GM21526 (cell line): ENCODE measurements at regions not wholly inside any gene's neighbourhood (a gene's known extent, or its start where the extent isn't known, plus 50 kb on each side); places are given as distances from the start of the nearest gene placed in this dataset.

ENCODE experiments used
- ATAC-seq: cut with Tn5 transposase; IDR thresholded peaks from one replicate; pipeline ENCODE4 v1.9.1; 2021; ENCODE audit warnings: moderate library complexity; ENCODE audit not compliant: unreplicated experiment, low FRiP score

GRCh38 chr2:220188031-220188430 is 560.6 kb downstream of the SLC4A3 start:
- no peak for ATAC-seq

DNA sequence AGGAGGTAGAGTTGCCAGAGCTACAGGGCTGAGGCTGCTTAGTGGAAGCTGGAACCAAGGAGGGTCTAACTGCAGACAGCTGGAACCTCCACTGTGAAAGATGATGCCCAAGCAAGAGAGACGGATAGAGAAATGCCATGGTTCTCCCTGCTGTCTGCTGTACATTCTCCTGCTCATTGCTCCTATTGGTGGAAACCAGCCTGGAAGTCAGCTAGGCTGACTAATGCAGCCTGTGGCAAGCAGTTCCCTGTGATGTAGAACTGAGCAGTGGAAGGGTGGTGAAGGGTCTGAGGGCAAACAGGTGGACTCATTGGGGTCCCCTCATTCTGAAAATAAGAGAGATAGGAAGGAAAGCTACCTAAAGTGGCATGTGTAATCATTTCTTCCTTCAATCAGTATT is 563.6 kb downstream of the SLC4A3 start:
- no peak for ATAC-seq

DNA sequence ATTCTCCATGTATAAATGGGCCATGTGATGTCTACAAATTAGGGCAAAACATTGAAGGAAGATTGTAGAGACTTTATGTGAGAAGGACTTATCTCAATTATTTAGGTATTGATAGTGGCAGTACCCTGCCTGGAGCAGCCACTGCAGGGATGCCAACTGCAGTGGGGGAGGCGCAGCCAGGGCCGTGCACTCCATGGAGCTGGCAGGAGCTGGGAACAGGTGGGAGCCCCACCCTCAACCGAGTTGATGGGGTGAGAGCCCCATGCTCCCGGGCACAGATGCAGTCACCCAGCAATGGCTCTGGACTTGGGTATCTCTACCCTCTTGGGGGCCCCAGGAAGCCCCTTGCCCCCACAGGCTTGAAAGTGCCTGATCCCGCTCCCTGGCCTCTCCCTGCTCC is 564.3 kb downstream of the SLC4A3 start:
- ATAC-seq: no peak

GRCh38 chr2:220192994-220193753 is 565.7 kb downstream of the SLC4A3 start:
- no peak for ATAC-seq

DNA sequence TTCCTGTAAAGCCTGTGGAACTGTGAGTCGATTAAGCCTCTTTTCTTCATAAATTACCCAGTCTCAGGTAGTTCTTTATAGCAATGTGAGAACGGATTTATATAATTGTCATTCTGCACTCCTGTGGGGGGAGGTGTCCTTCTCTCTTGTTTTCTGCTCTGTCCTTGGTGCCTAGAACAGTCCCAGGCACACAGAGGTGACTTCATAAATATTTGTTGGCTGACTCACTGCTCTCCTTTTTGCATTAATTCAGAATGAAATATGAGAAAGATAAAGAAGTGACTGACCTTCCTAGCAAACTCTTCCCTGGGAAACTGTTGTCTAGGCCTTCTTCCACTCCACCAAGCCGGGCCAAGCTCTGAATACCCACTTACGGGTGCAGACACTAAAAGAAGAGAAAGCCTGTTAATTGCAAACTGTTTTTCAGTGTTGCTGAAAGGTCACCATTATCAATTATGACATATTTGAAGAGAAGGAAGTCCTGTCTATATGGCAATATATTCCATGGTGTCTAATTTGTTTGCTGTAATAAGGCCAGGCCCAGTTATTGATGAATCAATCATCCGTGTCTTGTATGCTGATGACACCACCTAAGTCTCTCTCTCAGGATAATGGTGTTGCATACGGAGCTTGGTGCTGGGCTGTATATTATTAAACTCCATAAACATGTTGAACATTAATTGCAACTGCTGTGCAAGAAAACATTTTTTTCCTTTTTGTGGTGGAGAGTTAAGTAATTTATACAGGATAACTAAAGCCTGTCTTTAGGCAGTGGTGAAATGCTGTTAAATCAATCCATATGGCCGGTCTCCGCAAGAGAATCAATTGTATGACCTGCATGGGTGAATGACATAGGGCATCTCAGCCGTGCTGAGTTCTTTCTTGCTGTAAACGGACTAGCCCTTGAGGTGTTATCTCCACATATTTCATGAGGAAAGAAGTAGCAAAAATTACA is 567.5 kb downstream of the SLC4A3 start:
- no peak for ATAC-seq

GRCh38 chr2:220198896-220199295 is 571.5 kb downstream of the SLC4A3 start:
- no peak for ATAC-seq

GRCh38 chr2:220202066-220202465 is 574.6 kb downstream of the SLC4A3 start:
- ATAC-seq: no peak

GRCh38 chr2:220209093-220209492 is 581.7 kb downstream of the SLC4A3 start:
- ATAC-seq: no peak

- ATAC-seq: no peak
These were observed 582.3 kb downstream of the SLC4A3 start for GRCh38 chr2:220209751-220210150.

- no peak for ATAC-seq
These were observed 585.1 kb downstream of the SLC4A3 start for GRCh38 chr2:220212296-220213080.

DNA sequence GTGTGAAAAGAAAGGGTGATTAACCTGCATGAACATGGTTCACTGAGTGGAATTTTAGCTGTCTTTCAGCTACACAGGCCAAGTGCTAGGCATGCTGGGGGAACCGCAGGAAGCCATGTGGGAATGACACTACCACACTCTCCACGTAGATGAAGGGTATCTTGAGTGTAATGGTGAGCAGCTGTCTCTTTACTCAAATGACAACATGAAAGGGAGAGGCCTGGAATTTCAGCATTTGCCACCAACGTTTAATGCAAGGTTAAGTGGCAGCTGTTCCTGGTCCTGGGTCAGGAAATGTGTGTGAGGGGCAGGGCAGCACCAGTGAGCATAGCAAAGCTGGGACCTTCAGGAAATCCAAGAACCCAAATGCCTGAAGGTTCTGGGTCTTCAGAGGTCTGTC is 588.4 kb downstream of the SLC4A3 start:
- ATAC-seq: no peak

GRCh38 chr2:220219371-220219770 is 591.9 kb downstream of the SLC4A3 start:
- ATAC-seq: no peak

- no peak for ATAC-seq
These were observed 592.6 kb downstream of the SLC4A3 start for GRCh38 chr2:220220009-220220408.

DNA sequence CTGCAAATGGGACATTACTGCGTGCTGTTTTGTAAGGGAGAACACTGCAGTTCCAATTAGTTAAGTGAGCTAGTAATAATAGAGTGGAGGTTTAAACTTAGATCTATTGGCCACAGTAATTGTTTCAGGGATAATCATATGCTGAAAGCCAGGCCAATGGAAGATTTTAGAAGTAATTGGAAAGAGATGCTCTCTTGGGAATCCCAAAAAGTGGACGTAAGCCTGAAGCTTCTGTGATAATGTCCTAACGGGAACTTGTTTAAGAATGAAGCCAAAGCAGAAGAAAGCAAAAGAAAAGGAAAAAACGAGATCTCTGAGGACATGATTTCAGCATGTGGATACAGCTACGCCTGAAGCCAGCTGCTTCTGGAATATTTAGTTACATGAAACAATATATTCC is 594.6 kb downstream of the SLC4A3 start:
- no peak for ATAC-seq

DNA sequence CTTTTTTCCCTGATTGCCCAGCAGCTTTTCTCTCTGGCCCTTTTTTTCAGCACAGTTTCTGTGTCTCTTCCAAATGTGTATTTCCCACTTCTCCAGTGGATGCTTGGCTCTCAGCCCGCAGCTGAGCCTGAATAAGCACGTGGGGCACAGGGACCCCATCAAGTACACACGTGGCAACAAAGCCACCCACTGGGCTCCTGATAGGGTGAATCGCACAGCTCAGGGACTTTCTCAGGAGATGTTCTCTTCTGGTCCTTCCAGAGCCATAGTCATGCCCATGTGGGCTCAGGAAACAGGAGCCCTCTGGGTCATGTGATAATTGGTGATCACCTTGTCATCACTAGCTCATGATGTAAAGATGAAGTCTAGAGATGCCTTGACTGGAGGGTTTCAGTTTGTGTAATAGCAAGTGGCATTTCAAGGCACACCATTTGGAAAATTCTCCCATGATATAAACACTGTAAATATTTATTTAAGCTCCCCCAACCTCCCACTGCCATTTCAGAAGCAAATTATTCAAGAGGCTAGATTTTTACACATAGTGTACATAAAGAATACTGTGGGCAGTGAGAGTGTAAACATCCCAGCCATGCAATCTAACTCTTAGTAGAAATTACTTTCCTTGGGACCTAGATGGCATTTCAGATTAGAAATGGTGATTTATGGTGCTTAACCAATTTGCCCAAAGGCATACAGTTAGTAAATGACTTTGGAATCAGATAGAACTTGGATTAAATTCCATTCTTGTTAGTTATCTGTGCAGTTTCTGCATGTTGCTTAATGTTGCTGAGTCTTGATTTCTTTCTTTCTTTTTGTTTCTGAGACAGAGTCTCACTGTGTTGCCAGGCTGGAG is 597.5 kb downstream of the SLC4A3 start:
- ATAC-seq: no peak

DNA sequence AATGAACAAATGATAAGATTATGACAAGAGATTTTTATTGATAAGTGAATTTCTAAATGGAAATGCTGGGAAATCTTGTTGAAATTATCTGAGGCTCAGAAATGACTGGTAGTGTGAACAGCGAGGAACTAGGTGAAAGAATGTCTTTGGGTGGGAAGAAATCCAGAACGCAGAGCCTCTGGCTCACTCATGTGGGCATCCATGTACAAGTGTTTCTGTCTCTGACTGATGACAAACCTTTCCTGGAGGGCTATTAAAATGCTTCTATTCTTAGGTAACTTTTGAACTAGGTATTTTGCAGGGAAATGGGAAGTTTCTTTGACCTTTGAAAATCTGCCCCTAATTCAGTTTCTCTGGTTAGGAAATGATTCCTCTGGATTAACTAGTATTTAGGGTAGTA is 598.6 kb downstream of the SLC4A3 start:
- no peak for ATAC-seq

DNA sequence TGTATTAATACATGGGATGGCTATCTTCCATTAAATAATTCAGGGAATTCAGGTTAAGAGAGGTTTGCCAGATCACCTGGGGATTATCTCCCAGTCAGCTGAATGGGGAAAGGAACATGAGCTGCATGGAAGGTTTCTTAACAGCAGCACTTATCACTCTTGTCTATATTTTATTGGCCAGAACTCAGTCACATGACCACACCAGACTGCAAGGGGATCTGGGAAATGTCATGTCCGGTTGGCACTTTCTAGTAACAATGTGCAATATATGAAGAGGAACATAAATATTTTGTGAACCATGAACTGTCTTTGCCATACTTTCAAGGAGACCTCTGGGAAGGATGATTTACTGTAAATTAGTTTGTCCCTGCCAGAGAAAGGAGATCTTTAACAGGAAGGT is 599.1 kb downstream of the SLC4A3 start:
- no peak for ATAC-seq

DNA sequence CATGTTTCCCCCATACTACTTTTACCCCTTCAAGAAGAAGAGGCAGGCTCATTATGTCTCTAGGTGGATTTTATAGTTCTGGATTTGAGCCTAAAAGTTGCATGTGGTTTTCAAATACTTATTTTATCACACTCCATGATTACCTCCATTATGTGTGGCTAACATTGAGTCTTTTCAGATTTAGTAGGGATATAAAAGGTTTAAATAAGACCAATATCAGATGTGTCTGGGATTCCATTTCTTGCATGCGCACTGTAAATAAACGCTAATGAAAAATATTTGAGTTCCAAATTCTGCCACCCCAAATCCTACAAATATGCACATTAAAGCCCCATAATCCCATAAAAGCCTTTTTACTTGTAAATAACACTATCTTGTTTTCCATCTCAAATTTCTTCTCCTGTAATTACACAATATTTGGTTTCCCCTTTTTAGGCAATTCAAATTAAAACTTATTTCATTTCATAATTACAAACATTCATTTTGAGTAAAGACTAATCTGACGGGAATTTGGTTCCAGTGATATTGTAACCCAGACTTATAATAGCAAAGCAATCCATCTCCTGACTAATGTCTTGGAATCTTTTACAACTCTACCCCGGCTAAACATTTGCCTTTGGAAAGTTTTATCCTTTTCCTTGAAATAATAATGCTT is 600.0 kb downstream of the SLC4A3 start:
- no peak for ATAC-seq

- no peak for ATAC-seq
These were observed 601.0 kb downstream of the SLC4A3 start for GRCh38 chr2:220228310-220229006.
